SU-DHL-6 (cell line): ENCODE measurements at regions not wholly inside any gene's neighbourhood (a gene's known extent, or its start where the extent isn't known, plus 50 kb on each side); places are given as distances from the start of the nearest gene placed in this dataset.

ENCODE experiments used
- H2AFZ ChIP-seq: fragments of 200-600 bp; sonication (generic); 2 replicates; pipeline ENCODE4 v1.6.1; 2014; ENCODE audit warnings: low read depth, mild to moderate bottlenecking, moderate library complexity, mixed read lengths, antibody characterized with exemption, low read length; ENCODE audit not compliant: severe bottlenecking
- H3F3A ChIP-seq: fragments of 200-600 bp; shearing (Covaris generic); 2 replicates; pipeline ENCODE4 v1.6.0; 2016; ENCODE audit warnings: antibody characterized with exemption, mild to moderate bottlenecking; ENCODE audit not compliant: insufficient read depth
- H3K27ac ChIP-seq: fragments of 200-600 bp; sonication (generic); 2 replicates; pipeline ENCODE4 v1.5.1; 2016; ENCODE audit warnings: low read depth, mild to moderate bottlenecking, low read length, moderate library complexity, mixed read lengths
- H3K27me3 ChIP-seq: fragments of 200-600 bp; sonication (generic), shearing (Covaris generic); 2 replicates; pipeline ENCODE4 v1.6.0; 2014; ENCODE audit warnings: mild to moderate bottlenecking, low read length
- H3K36me3 ChIP-seq: fragments of 200-600 bp; sonication (generic); 2 replicates; pipeline ENCODE4 v1.6.1; 2014; ENCODE audit warnings: mild to moderate bottlenecking, low read length, mixed read lengths
- H3K4me2 ChIP-seq: fragments of 300-600, 200-600 bp; shearing (Covaris generic), sonication (generic); 2 replicates; pipeline ENCODE4 v1.6.0; 2014; ENCODE audit warnings: low read length, low read depth, mild to moderate bottlenecking; ENCODE audit not compliant: poor library complexity, severe bottlenecking
- H3K4me3 ChIP-seq: fragments of 200-600 bp; sonication (generic); 2 replicates; pipeline ENCODE4 v1.5.1; 2014; ENCODE audit warnings: antibody characterized with exemption, low read length, mild to moderate bottlenecking, mixed read lengths; ENCODE audit not compliant: insufficient read depth, poor library complexity, severe bottlenecking
- H3K79me2 ChIP-seq: fragments of 200-600 bp; sonication (generic); 2 replicates; pipeline ENCODE4 v1.6.1; 2014; ENCODE audit warnings: mild to moderate bottlenecking, low read length, moderate library complexity; ENCODE audit not compliant: insufficient read depth
- H3K9ac ChIP-seq: fragments of 200-600 bp; sonication (generic); 2 replicates; pipeline ENCODE4 v1.7.0; 2014; ENCODE audit warnings: mild to moderate bottlenecking, low read length
- H3K9me2 ChIP-seq: fragments of 200-600 bp; sonication (generic); replicated peaks from 2 replicates; pipeline ENCODE4 v1.6.1; 2014; ENCODE audit warnings: low read length; ENCODE audit not compliant: insufficient read depth
- H3K9me3 ChIP-seq: fragments of 200-600 bp; sonication (generic); 2 replicates; pipeline ENCODE4 v1.6.1; 2014; ENCODE audit warnings: low read length, mixed read lengths; ENCODE audit not compliant: insufficient read depth
- H4K20me1 ChIP-seq: fragments of 200-600 bp; sonication (generic); 2 replicates; pipeline ENCODE4 v1.6.1; 2014; ENCODE audit warnings: low read depth, mild to moderate bottlenecking, antibody characterized with exemption, low read length, moderate library complexity, mixed read lengths
- EZH2phosphoT487 ChIP-seq: fragments of 200-600 bp; sonication (generic), shearing (Covaris generic); conservative IDR thresholded peaks from 2 replicates; pipeline ENCODE4 v1.6.1; 2018; ENCODE audit warnings: mild to moderate bottlenecking, antibody characterized with exemption, low read length, moderate library complexity, mixed read lengths
- TF ChIP-seq, protein P1 (sequence below): fragments of 200-600 bp; sonication (generic); IDR thresholded peaks from one replicate; pipeline ENCODE4 v1.5.1; 2017; ENCODE audit warnings: antibody characterized with exemption, mild to moderate bottlenecking, low read length, moderate library complexity; ENCODE audit not compliant: insufficient read depth, poor library complexity, severe bottlenecking

DNA sequence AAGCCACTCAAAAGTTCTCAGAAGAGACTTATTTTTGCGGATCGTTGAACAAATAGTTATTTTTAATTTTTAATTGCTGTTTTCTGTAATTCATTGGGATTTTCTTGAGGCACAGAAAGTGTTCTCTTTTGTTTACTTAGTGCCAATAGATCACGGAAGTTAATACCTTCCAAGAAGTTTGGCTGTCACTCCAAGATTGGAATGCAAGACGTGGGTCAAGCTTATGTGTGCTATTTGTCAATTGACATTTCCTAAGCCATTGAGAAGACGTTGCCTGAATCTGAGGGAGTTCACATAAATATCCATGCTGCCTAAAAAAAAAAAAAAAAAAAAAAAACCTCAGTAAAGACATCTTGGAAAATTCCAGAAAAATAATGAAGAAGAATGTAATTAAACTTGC is 1071.4 kb upstream of the ADGRB3 start:
- no peak overlapping the region for H3K4me2 ChIP-seq
- no peak overlapping the region for H3K27ac ChIP-seq
- H3K9ac ChIP-seq: no peak overlapping the region
- no peaks in the 10 kb centered on the region for H4K20me1 ChIP-seq
- no peak overlapping the region for H3K4me3 ChIP-seq
- H3K36me3 ChIP-seq: no peaks in the 10 kb centered on the region
- H3K9me3 ChIP-seq: no peaks in the 10 kb centered on the region
- H2AFZ ChIP-seq: no peak overlapping the region
- TF ChIP-seq, protein P1, sequence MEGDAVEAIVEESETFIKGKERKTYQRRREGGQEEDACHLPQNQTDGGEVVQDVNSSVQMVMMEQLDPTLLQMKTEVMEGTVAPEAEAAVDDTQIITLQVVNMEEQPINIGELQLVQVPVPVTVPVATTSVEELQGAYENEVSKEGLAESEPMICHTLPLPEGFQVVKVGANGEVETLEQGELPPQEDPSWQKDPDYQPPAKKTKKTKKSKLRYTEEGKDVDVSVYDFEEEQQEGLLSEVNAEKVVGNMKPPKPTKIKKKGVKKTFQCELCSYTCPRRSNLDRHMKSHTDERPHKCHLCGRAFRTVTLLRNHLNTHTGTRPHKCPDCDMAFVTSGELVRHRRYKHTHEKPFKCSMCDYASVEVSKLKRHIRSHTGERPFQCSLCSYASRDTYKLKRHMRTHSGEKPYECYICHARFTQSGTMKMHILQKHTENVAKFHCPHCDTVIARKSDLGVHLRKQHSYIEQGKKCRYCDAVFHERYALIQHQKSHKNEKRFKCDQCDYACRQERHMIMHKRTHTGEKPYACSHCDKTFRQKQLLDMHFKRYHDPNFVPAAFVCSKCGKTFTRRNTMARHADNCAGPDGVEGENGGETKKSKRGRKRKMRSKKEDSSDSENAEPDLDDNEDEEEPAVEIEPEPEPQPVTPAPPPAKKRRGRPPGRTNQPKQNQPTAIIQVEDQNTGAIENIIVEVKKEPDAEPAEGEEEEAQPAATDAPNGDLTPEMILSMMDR: no peak
- TF ChIP-seq EZH2phosphoT487: no peak
- no peaks in the 10 kb centered on the region for H3F3A ChIP-seq
- H3K9me2 ChIP-seq: no peaks in the 10 kb centered on the region
- H3K27me3 ChIP-seq: no peaks in the 10 kb centered on the region
- H3K79me2 ChIP-seq: no peaks in the 10 kb centered on the region

DNA sequence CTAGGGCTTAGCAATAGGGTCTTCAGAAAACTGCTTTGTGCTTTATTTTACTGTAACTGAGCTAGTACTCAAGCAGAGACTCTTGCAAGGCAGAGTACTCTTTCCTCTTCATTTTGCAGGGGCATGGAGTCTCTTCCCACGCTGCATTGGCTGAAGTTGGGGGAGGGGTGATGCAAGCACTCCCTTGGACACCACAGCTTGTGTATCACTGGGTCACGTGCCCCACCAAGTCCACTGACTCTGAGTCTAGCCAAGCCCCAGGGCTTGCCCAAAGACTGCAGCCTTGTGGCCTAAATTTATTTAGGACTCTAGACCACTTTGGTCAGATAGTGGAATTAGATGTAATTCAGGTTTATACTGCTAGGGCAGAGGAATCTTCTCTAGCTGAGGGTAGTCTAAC is 1075.0 kb upstream of the ADGRB3 start:
- H3K4me2 ChIP-seq: no peak overlapping the region
- no peaks in the 10 kb centered on the region for H3K27me3 ChIP-seq
- TF ChIP-seq, protein P1: no peak
- no peak for TF ChIP-seq EZH2phosphoT487
- no peaks in the 10 kb centered on the region for H3F3A ChIP-seq
- H4K20me1 ChIP-seq: no peaks in the 10 kb centered on the region
- H3K4me3 ChIP-seq: no peak overlapping the region
- no peaks in the 10 kb centered on the region for H3K9me2 ChIP-seq
- H2AFZ ChIP-seq: no peak overlapping the region
- no peak overlapping the region for H3K9ac ChIP-seq
- no peaks in the 10 kb centered on the region for H3K79me2 ChIP-seq
- no peak overlapping the region for H3K27ac ChIP-seq
- no peaks in the 10 kb centered on the region for H3K36me3 ChIP-seq
- no peaks in the 10 kb centered on the region for H3K9me3 ChIP-seq

DNA sequence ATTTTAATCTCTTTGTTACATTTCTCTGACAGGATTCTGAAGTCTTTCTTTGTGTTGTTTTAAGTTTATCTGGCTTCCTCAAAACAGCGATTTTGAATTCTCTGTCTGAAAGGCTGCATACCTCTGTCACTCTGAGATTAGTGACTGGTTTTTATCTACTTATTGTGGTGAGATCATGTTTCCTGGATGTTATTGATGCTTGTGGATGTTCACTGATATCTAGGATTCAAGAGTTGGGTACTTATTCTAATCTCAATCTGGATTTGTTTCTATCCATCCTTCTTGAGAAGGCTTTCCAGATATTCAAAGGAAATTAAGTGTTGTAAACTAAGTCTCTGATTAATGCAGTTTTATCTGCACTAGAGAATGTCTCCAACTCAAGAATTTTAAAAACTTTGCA is 1076.1 kb upstream of the ADGRB3 start:
- H3K79me2 ChIP-seq: no peaks in the 10 kb centered on the region
- no peak overlapping the region for H3K4me2 ChIP-seq
- no peaks in the 10 kb centered on the region for H3K27me3 ChIP-seq
- H3K27ac ChIP-seq: no peak overlapping the region
- peak overlapping the region; percentile 48 for H2AFZ ChIP-seq
- no peaks in the 10 kb centered on the region for H3K9me2 ChIP-seq
- no peaks in the 10 kb centered on the region for H3K9me3 ChIP-seq
- no peaks in the 10 kb centered on the region for H4K20me1 ChIP-seq
- no peak overlapping the region for H3K4me3 ChIP-seq
- TF ChIP-seq EZH2phosphoT487: no peak
- TF ChIP-seq, protein P1: no peak
- H3F3A ChIP-seq: no peaks in the 10 kb centered on the region
- no peaks in the 10 kb centered on the region for H3K36me3 ChIP-seq
- H3K9ac ChIP-seq: no peak overlapping the region
